ENCODE measurements at regions not wholly inside any gene's neighbourhood (a gene's known extent, or its start where the extent isn't known, plus 50 kb on each side); places are given as distances from the start of the nearest gene placed in this dataset.

- TF ChIP-seq CTCF (IDR thresholded peaks at IDR 0.05): no peak
- no peak for TF ChIP-seq POLR2A (IDR thresholded peaks at IDR 0.05; ENCODE audit: low read depth)
- TF ChIP-seq POLR2AphosphoS5 (IDR thresholded peaks at IDR 0.05): no peak
- TF ChIP-seq EP300 (IDR thresholded peaks at IDR 0.05): no peak
These were observed 478.9 kb downstream of the EIPR1 start for GRCh38 chr2:2898744-2899143.
